HG03196 (cell line): ENCODE measurements at regions not wholly inside any gene's neighbourhood (a gene's known extent, or its start where the extent isn't known, plus 50 kb on each side); places are given as distances from the start of the nearest gene placed in this dataset.
A peak's percentile ranks its signal among the peaks of the same experiment; 100 is the strongest.
"Not testable (repeated sequence)": the region's sequence is repeated elsewhere in the genome, so short reads cannot be mapped to it uniquely, and the experiment has no call there.

Source experiments
- ATAC-seq: cut with Tn5 transposase; IDR thresholded peaks from one replicate; pipeline ENCODE4 v1.9.1; 2021; ENCODE audit not compliant: unreplicated experiment

DNA sequence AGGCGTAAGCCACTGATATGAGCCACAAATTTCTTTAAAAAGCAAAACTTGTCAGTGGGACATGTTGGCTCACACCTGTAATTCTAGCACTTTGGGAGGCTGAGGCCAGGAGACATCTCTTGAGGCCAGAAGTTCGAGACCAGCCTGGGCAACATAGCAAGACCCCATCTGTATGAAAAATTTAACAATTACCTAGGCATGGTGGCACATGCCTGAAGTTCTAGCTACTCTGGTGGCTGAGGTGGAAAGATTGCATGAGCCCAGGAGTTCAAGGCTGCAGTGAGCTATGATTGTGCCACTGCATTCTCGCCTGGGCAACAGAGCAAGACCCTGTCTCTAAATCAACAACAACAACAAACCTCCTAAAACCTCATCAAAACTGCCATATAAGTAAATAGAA is 147.6 kb upstream of the BARHL2 start:
- ATAC-seq: no peak

DNA sequence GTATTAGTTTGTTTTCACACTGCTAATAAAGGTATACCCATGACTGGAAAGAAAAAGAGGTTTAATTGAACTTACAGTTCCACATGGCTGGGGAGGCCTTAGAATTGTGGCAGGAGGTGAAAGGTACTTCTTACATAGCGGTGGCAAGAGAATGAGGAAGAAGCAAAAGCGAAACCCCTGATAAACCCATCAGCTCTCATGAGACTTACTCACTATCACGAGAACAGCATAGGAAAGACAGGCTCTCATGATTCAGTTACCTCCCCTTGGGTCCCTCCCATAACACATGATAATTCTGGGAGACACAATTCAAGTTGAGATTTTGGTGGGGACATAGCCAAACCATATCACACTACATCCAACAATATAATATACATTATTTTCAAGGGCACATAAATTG is 145.7 kb upstream of the BARHL2 start:
- ATAC-seq: no peak

DNA sequence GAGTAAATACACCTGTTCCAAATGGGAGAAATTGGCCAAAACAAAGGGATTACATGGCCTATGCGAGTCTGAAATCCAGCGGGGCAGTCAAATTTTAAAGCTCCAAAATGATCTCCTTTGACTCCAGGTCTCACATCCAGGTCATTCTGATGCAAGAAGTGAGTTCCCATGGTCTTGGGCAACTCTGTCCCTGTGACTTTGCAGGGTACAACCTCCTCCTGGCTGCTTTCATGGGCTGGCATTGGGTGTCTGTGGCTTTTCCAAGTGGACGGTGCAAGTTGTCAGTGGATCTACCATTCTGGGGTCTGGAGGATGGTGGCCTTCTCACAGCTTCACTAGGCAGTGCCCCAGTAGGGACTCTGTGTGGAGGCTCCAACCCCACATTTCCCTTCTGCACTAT is 144.3 kb upstream of the BARHL2 start:
- ATAC-seq: not testable (repeated sequence)

DNA sequence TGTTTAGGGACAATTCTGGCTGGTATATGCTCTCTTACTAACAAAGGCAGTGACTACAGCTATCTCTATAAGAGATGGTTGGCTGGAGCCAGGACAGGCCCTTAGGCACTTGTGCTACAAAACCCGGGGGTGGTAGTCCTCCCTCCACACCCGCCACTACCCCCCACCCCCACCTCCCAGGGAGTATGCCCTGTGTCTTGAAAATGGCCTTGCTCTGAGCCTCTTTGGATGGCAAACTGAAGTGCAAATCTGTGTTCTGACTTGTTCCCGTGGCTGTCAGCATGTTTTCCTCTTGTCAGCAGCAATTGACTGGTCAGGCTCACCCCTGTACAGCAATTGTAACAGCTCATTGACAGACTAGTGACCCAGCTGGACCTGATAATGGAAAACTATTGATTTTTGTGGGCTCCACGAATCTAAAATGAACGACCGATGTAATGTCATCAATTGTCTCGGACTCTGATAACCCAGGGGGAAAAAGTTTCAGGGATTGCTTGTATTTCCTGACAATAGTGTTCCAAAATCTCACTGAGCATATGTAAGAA is 139.4 kb upstream of the BARHL2 start:
- no peak for ATAC-seq

DNA sequence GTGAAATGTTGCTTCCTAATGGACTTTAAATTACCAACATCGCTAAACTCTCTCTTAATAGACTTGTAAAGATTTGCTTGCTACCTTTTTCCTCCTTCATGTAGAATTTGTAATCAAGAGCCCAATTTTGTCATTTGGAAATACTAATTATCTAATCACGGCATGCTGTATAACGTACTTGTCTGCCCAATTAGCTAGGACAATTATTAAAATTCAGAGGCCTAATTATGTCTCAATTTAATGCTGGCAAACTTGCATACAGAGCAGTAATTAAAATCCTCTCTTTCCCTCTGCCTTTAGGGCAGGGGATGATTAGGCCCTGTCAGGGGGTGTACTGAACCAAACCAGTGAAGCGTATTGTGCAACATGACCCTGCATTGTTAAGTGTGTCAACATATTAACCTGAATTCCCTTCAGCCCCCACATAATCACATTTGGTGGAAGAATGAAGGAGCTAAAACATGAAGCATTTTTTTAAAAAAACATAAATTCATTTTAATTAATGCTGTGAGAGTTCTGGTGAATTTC is 137.4 kb upstream of the BARHL2 start:
- ATAC-seq: no peak

DNA sequence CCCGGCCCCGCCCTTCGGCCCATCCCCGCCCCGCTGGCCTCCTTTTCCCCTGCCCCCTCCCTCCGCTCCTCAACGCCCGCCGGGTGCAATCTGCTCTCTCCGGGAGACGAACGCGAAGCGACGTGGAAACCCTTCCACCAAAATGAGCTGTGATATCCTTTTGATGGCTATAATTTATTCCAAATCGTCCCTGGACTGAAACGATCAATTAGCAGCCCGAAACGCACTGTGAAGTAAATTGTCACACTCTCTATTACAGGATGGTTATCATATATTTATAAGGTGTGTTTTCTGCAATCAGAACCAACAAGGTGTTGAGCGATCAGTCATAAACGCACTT is 134.6 kb upstream of the BARHL2 start:
- no peak for ATAC-seq

DNA sequence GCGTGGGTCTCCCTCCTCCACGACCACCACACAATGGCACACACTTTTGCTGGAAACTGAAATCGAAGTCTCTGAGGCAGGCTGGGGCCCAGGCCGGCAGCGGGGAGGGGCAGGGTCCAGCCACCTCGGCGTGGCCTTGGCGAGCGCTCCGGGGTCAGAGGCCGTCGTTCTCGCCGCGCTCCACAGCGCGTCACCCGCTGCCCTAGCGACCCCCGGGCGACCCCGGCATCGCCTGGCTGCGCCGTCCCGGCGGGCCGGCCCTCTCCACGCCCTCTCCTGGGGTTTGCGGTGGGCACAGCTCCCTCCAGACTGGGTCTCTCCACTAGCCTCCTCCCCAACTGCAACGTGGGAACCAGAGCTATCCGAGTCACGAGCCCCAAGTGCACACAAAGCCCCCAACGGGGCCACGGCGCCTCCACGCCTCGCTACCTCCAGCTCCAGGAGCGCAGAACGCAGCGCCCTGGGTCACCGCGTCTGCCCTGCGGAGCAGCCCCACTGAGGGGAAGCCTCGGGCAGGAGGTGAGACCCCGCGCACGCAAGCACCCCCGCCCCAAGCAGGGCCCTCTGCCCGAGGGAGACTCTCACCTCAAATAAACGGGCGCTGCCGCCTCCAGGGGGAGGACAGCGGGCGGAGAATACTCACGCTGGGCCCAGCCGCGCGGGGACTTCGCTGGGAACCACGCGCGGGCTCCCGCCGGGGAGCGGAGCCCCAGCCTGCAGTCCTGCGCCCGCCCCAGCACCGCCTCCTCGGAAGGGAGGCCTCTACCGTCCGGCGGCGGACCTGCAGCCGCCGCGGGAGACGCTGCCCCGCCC is 134.0 kb upstream of the BARHL2 start:
- peak; percentile 99 for ATAC-seq

DNA sequence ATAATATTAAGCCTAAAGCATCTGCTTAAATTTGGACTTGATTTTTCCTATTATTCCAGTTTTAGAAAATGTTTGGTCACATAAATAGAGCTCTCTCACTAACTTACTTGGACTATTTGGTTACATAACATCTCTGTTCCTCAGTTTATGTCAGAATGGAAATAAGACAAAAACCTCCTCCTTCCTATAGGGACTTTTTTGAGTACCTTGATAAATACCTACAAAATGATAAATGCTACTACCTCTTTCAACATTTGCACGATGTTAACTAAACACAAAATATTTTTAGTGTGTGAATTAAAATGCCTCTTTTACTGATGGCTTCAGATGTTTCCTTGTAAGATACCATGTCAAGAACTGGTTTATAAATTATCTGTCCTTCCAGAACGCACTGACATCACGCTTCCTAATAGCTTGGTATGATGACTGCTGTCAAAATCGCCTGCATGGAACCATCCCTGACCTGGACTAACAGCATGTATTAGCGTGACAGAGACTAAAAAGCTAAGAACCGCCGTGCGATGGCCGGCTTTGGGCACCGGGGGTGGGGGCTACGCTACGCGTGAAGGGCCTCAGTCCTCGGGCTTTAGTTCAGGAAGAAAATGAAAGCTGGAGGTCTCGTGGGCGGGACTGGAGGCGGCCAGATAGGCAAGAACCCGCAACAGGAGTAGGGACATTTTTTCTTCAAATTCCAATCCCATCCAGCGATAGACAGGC is 133.2 kb upstream of the BARHL2 start:
- ATAC-seq: peak; percentile 11

DNA sequence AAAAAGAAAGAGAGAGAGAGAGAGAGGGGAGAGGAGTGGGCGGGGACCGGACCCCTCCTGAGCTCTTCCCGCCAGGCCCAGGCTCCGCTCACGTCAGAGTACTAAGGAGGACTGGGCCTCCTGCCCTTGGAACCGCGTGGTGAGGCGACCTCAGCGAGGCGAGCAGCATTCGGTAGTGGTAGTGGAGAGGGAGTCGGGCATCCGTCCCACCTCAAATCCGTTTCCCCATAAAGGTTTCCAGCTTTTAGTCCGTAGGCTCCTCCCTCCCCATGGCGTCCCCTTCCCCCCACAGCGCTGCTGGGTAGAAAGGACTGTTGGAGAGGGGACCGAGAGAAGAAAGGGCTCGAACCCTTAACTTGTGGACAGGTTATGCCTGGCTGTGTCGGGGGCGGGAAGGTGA is 124.4 kb upstream of the BARHL2 start:
- no peak for ATAC-seq

DNA sequence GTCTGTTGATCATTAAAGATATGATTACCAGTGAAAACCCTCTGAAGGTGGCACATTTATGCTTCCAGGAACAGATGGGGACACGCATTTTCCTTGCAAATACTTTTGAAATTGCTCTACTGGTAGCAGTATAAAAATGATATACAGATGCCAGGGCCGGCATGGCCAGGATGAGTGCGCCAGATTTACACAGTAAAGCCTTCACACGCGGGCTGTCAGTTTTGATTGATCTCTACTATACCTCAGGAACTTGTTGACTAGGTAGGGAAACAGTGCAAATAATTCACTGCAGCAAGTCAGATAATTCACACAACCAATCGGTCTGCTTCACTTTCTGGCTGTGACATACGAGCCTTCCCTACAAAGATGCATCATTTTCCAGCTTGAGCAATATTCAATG is 123.2 kb upstream of the BARHL2 start:
- no peak for ATAC-seq

DNA sequence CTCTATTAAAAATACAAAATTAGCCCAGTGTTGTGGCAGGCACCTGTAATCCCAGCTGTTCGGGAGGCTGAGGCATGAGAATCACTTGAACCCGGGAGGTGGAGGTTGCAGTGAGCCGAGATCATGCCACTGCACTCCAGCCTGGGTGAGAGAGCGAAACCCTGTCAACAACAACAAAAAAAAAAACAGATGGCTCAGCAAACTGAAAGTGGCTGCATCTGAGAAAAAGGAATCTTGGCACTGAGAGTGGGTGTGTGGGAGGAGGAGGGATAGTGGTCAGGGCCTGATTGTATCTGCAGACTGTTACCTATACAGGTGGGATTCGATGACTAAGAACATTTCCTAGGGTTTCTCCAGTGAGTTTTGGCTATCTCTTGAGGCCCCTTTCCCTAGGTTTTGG is 122.2 kb upstream of the BARHL2 start:
- no peak for ATAC-seq

DNA sequence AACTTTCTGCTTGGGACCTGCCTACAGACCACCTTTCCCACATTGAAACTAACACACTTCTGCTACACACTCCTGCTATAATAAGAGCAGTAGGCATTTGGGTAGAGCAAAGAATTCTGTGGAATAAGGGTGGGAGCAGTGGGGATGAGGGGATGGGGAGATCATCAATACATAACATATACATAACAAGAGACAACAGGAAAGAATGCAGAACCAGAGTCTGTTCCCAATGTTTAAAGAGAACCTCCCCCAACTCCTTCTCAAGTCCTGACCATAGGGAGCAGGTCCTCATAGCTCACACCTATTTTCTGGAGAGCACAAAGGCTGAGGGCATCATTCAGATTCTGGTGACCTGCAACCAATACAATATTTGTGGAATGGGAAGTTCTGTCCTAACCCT is 121.6 kb upstream of the BARHL2 start:
- no peak for ATAC-seq

DNA sequence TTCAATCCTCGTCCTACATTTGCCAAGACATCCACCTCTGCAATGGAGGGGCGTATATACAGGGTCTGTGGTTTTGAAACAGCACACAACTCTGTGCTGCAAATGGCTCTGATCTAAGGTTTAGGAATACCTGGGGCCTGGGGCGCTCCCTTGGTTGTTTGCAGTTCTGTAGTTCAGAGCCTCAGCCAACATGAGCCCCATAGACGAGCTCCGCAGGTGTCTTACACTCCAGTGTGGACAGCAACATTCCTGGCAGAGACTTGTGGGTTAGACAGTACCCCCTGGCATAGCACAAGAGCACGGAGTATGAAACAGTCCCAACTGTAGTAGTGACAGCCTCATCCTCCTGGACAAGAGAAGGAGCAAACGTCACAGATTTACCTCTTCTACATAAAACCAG is 120.3 kb upstream of the BARHL2 start:
- ATAC-seq: no peak

DNA sequence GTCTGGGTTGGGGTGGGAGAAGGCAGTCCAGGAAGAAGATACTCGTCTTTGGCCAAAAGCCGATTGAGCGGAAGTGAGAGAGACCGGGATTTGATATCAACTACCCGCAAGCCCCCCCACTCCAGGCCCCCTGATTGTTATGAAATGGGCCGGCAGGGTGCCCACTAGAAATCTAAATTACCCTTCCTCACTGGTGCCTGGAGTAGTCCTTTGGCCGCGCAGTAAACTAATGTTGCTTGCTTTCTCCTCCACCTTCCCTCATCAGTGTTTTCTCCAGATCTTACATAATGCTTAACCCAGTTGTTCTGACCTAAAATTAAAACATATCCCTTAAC is 119.2 kb upstream of the BARHL2 start:
- no peak for ATAC-seq

DNA sequence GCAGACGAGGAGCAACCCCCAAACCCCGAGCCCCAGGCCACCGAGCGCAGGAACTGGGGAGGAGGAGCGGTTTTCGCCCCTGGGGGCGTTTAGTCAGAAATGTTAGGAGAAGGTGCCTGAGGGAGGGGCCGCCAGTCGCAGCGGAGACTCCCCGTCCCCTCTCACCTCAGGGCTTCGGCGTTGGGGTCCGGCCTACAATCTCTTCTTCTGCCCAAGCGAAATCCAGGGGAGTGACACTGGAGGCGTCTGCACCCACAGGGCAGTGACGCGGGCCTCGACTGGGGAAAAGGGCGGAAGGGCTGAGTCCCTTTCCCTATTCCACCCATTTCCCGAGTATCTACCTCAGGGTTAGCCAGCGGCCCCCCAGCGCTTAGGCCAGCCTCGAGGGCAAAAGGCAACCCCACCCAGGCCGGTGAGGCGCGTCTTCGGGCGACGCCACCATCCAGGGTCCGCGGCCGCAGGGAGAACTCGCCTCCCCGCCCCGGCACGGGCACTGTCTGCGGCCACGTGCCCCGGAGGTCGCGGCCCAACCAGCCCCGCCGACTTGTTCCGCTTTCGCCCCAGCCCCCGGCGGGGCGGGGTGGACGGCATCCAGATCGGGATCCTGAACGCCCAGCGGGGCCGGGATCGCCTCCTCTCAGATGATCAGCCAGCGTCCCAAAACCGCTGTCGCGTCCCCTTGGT is 118.7 kb upstream of the BARHL2 start:
- no peak for ATAC-seq

DNA sequence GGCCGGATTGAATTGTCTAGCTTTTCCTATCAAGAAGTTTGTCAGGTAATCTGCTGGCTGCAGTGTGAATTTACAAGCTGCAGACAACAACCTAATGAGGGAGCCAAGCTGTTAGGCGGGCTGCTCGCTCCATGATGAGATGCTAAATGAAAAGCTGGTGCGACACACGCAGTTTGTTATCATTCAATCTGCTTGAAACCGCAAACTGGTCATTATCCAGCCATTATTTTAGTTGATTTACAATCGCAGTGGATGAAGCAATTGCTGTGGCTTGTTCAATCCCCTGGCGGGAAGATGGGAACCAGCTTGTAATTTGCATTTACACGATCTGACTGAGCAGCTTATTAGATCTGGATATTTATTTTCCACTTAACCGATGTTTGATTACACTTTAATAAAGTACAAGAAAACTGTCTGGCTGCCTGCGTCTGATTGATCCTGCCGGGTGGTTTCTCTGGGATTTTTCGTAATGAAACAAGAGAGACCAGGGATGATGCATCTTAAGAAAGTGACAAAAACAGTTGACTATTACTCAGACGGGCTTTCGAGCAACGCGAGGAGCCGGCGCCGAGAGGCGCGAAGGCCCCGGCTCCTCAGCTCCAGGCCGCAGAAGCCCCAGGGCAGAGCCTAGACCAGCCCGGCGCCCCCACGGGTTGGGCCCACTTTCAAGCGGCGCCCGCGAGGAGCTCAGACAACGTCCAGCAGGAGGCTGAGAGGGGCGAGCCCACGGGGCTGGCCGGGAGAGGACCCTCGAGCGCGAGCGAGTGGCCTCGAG is 118.0 kb upstream of the BARHL2 start:
- ATAC-seq: no peak

DNA sequence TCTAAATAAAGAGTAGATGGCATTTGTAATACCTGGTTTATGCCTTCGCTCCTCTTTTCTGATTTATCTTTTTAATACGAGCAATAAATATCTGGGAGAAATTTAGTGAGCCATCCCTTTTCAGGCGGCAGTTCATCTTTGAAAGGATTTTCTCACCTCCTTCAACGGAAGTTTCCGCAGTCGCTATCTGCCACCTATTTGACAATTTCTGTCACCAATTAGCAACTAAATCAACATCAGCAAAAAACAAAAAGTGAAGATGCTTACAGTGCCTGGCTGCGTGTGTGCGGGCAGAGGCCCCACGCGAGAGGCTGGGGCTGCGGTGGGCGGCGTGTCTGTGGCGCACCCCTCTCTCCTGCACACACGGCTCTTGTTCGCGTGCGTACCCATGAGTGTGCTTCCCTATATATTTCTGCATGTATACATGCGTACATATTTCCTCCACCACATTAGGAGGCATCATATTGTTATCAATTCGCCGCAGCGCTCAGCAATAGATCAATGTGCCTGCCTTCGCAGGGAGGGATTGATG is 117.3 kb upstream of the BARHL2 start:
- no peak for ATAC-seq

DNA sequence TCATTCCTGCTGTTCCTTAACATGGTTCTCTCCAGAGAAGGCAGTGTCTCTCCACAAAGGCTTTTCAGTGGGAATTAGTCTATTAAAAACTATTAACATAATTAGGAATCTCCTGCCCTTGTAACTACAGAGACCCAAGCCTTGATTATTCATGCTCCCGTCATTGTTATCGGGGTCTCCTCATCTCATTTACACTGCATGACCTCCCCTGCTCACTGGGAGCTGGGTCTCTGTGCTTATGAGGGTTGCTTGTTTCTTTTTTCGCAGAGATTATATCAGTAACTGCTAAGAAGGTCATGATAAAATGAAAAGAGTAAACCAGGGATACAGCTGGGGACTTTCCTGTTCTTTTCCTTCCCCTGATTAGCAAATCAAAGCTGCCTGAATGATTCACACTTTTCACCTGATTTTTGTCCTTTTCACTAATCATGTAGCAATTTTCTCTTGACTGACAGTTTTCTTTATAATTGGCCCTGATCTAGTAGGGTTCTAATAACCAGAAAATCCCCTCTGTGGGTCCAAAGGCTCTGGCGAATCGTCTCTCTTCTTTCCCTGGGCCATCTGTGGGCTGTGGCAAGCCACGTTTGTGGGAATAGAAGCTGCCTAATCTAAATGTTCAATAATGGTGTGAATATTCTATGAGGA is 116.5 kb upstream of the BARHL2 start:
- ATAC-seq: no peak

DNA sequence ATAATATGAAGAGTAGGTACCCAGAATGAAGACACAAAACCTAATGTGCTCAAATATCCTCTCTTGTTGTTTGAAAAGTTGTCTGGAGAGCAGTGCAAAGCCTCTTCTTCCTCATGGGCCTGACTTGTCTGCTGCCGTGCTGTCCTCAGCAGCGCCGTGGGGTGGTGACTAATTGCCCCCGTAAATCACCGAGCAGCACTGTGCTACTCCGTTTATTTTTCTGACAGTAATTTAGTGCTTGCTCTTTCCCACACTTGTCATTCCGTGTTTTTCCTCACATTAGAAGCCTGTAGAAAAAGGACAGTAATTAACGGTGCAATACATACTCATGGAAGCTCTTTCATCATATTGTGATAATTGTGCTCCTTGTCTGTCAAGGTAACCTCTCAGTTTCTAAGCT is 114.8 kb upstream of the BARHL2 start:
- no peak for ATAC-seq

DNA sequence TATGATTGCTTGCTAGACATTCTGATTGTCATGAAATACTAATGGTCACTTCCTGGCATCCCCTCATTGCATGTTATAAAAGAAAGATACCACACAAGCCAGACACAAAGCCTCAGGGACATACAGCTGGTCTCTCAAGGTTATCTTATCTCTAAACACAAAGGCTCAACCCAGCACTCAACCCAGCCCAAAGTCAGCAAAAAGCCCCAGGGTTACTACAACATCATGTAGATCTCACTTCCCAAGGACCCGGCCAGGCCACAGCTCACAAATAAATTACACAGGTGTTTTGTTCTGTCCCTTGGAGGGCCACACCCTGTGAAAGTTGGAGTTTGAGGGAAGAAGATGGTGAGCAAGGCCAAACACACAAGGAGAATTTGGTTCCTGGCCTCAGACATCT is 109.7 kb upstream of the BARHL2 start:
- no peak for ATAC-seq
